PC-3 (cell line): ENCODE measurements at regions not wholly inside any gene's neighbourhood (a gene's known extent, or its start where the extent isn't known, plus 50 kb on each side); places are given as distances from the start of the nearest gene placed in this dataset.

Experiments used
- ATAC-seq: fragments of 200-7000 bp; cut with Tn5 transposase; 2 replicates; pipeline ENCODE4 v1.9.1; 2020; ENCODE audit warnings: mild to moderate bottlenecking, moderate library complexity
- BruUV-seq: library from RNA; stranded (reverse); fragments of 400-500 nt; replicated peaks from 2 replicates; lab custom pipeline; 2021; lab: Mats Ljungman, UMichigan
- CTCF ChIA-PET: fragments of 300-600 bp; sonication (Branson Sonifier 250); formaldehyde crosslinking; loops from one replicate; lab custom pipeline; 2022; ENCODE audit warnings: antibody characterized with exemption; lab: Charles Lee
- POLR2A ChIA-PET: fragments of 300-600 bp; sonication (Branson Sonifier 250); formaldehyde crosslinking; loops from one replicate; lab custom pipeline; 2022; ENCODE audit warnings: antibody characterized with exemption; ENCODE audit not compliant: unreplicated experiment; lab: Charles Lee
- DNase-seq: peaks from one replicate; pipeline ENCODE4 v3.0.0-alpha.2; 2015
- H2AFZ ChIP-seq: fragments of 300-600 bp; sonication (generic); 2 replicates; pipeline ENCODE4 v1.6.0; 2016; ENCODE audit warnings: antibody characterized with exemption, low read length
- H3F3A ChIP-seq: fragments of 300-600 bp; sonication (generic); one replicate; pipeline ENCODE4 v1.6.0; 2017; ENCODE audit warnings: antibody characterized with exemption, low read length, control low read depth, mild to moderate bottlenecking; ENCODE audit not compliant: unreplicated experiment
- H3K27ac ChIP-seq: fragments of 300-600 bp; sonication (generic); 2 replicates; pipeline ENCODE4 v1.5.1; 2016; ENCODE audit warnings: mild to moderate bottlenecking, low read length
- H3K27me3 ChIP-seq: fragments of 300-600 bp; sonication (generic); 2 replicates; pipeline ENCODE4 v1.6.1; 2016; ENCODE audit warnings: low read length, mixed read lengths
- H3K36me3 ChIP-seq: fragments of 300-600 bp; sonication (generic); 2 replicates; pipeline ENCODE4 v1.6.1; 2016; ENCODE audit warnings: low read depth, mixed run types, low read length, mixed read lengths
- H3K4me1 ChIP-seq: fragments of 300-600 bp; sonication (generic); 2 replicates; pipeline ENCODE4 v1.5.1; 2016; ENCODE audit warnings: low read length; ENCODE audit not compliant: insufficient read depth
- H3K4me2 ChIP-seq: fragments of 300-600 bp; sonication (generic); 2 replicates; pipeline ENCODE4 v1.6.0; 2016; ENCODE audit warnings: low read length
- H3K4me3 ChIP-seq: fragments of 300-600 bp; sonication (generic); 2 replicates; pipeline ENCODE4 v1.5.1; 2016; ENCODE audit warnings: mild to moderate bottlenecking, low read length, mixed read lengths
- H3K79me2 ChIP-seq: fragments of 300-600 bp; sonication (generic); 2 replicates; pipeline ENCODE4 v1.6.1; 2017; ENCODE audit warnings: low read length, mixed read lengths
- H3K9ac ChIP-seq: fragments of 300-600 bp; sonication (generic); 2 replicates; pipeline ENCODE4 v1.6.0; 2016; ENCODE audit warnings: mild to moderate bottlenecking, low read length
- H3K9me2 ChIP-seq: fragments of 300-600 bp; sonication (generic); replicated peaks from 2 replicates; pipeline ENCODE4 v1.6.1; 2016; ENCODE audit warnings: mixed run types, low read length, mixed read lengths
- H3K9me3 ChIP-seq: fragments of 300-600 bp; sonication (generic); 2 replicates; pipeline ENCODE4 v1.6.1; 2016; ENCODE audit warnings: low read length, mixed read lengths
- H4K20me1 ChIP-seq: fragments of 300-600 bp; sonication (generic); 2 replicates; pipeline ENCODE4 v1.6.1; 2016; ENCODE audit warnings: low read length, mixed read lengths
- EZH2 ChIP-seq: fragments of 300-600 bp; sonication (generic); IDR thresholded peaks from one replicate; pipeline ENCODE4 v1.6.1; 2017; ENCODE audit warnings: antibody characterized with exemption, mild to moderate bottlenecking, low read length; ENCODE audit not compliant: unreplicated experiment
- EZH2phosphoT487 ChIP-seq: fragments of 300-600 bp; sonication (generic); IDR thresholded peaks from 2 replicates; pipeline ENCODE4 v1.6.1; 2018; ENCODE audit warnings: mild to moderate bottlenecking, antibody characterized with exemption, low read length, borderline replicate concordance
- intact Hi-C: fragments of 100-400 bp; cut with micrococcal nuclease; formaldehyde crosslinking; loops from 2 replicates; pipeline ENCODE4 v1.9.0; 2023
- TF ChIP-seq, protein P1 (sequence below): fragments of 300-600 bp; sonication (generic); conservative IDR thresholded peaks from 2 replicates; pipeline ENCODE4 v1.5.1; 2017; ENCODE audit warnings: antibody characterized with exemption, low read depth, mild to moderate bottlenecking, low read length

DNA sequence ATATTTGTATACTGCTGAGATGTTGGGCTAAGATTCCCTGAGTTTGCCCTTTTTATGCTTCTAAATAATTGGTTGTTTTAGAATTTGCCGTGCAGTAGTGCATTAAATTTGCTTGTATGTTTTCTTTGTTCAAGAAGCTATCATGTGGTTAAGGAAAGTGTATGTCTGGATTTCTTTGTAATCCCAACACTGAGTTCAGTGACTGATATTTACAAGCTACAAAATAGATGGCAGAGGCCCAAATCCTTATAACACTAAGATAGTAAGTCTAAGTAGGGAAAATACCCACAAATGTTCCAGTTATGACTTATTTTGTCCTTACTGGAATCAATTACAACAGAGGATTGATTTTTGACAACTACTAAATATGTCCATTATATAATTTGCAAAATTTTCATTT, 435.0 kb upstream of the KLF12 start:
- Histone ChIP-seq H3K9me3 (no peaks in the 10 kb centered on the region), H4K20me1 (no peaks in the 10 kb centered on the region), H3K4me2 (no peak overlapping the region), H3K4me1 (no peaks in the 10 kb centered on the region), H2AFZ (no peak overlapping the region), H3K27me3 (no peaks in the 10 kb centered on the region), H3K9ac (no peak overlapping the region), H3K79me2 (no peaks in the 10 kb centered on the region), H3K36me3 (no peaks in the 10 kb centered on the region), H3K27ac (no peak overlapping the region), H3K4me3 (no peak overlapping the region), H3K9me2 (no peaks in the 10 kb centered on the region), H3F3A (no peaks in the 10 kb centered on the region)
- no TSS peak for BruUV-seq
- no peak for ATAC-seq
- POLR2A ChIA-PET, result no interaction called here
- CTCF ChIA-PET, result no interaction called here
- intact Hi-C loops, result no loop called here
- no peak for DNase-seq
- no peak for TF ChIP-seq EZH2
- TF ChIP-seq, protein P1, sequence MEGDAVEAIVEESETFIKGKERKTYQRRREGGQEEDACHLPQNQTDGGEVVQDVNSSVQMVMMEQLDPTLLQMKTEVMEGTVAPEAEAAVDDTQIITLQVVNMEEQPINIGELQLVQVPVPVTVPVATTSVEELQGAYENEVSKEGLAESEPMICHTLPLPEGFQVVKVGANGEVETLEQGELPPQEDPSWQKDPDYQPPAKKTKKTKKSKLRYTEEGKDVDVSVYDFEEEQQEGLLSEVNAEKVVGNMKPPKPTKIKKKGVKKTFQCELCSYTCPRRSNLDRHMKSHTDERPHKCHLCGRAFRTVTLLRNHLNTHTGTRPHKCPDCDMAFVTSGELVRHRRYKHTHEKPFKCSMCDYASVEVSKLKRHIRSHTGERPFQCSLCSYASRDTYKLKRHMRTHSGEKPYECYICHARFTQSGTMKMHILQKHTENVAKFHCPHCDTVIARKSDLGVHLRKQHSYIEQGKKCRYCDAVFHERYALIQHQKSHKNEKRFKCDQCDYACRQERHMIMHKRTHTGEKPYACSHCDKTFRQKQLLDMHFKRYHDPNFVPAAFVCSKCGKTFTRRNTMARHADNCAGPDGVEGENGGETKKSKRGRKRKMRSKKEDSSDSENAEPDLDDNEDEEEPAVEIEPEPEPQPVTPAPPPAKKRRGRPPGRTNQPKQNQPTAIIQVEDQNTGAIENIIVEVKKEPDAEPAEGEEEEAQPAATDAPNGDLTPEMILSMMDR, result no peak
- TF ChIP-seq EZH2phosphoT487, result no peak

DNA sequence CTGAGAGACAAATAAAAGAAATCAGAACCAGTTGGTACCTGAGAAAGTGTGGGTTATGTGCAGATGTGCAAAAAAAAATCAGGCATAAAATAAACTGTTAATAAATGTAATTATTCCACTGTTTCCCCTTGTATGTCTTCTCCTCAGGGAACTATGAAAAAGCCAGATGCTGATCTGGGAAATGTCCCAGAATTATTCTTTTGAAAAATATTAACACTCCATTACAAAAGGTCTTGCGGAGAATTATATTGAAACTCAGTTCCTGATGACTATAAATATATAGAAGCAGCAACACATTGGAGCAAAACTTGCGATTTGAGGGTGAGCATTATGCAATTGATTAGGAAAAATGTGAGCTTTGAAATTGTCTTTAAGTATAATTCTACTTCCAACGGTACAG, 433.3 kb upstream of the KLF12 start:
- no peak overlapping the region for H3K9ac ChIP-seq
- no peak overlapping the region for H3K4me3 ChIP-seq
- no peaks in the 10 kb centered on the region for H3K4me1 ChIP-seq
- POLR2A ChIA-PET, result no interaction called here
- intact Hi-C loops, result no loop called here
- H3K27me3 ChIP-seq, result no peaks in the 10 kb centered on the region
- TF ChIP-seq, protein P1, result no peak
- TF ChIP-seq EZH2phosphoT487 (no peak), EZH2 (no peak)
- DNase-seq (no peak), ATAC-seq (no peak)
- H3K79me2 ChIP-seq, result no peaks in the 10 kb centered on the region
- H3F3A ChIP-seq, result no peaks in the 10 kb centered on the region
- no peak overlapping the region for H3K4me2 ChIP-seq
- H3K27ac ChIP-seq, result no peak overlapping the region
- no peaks in the 10 kb centered on the region for H3K9me2 ChIP-seq
- no peaks in the 10 kb centered on the region for H3K9me3 ChIP-seq
- CTCF ChIA-PET, result no interaction called here
- no peaks in the 10 kb centered on the region for H3K36me3 ChIP-seq
- no peak overlapping the region for H2AFZ ChIP-seq
- no TSS peak for BruUV-seq
- H4K20me1 ChIP-seq, result no peaks in the 10 kb centered on the region

DNA sequence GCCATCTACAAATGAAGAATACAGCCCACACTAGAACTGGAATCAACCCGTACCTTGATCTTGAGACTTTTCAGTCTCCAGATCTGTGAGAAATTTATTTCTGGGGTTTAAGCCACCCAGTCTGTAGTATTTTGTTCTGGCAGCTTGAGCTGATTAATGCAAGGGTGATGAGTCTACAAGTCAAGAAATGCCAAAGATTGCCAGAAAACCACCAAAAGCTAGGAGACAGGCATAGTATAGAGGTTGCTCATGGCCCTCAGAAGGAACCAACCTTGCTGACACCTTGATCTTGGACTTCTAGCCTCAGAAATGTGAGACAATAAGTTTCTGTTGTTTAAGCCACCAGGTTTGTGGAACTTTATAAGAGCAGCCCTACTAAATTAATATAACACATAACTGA, 428.2 kb upstream of the KLF12 start:
- POLR2A ChIA-PET, result no interaction called here
- intact Hi-C loops, result no loop called here

More for the DNA sequence above, 428.2 kb upstream of the KLF12 start:
- H3K4me3 ChIP-seq, result no peak overlapping the region
- no peaks in the 10 kb centered on the region for H3K79me2 ChIP-seq
- no peak overlapping the region for H3K4me2 ChIP-seq
- no peaks in the 10 kb centered on the region for H3K9me2 ChIP-seq
- BruUV-seq, result no TSS peak
- H3K27ac ChIP-seq, result no peak overlapping the region
- no peak overlapping the region for H3K9ac ChIP-seq
- H3K36me3 ChIP-seq, result no peaks in the 10 kb centered on the region
- no peaks in the 10 kb centered on the region for H3F3A ChIP-seq
- CTCF ChIA-PET, result no interaction called here
- H3K27me3 ChIP-seq, result no peaks in the 10 kb centered on the region
- TF ChIP-seq EZH2 (no peak), EZH2phosphoT487 (no peak)
- TF ChIP-seq, protein P1, result no peak
- DNase-seq (no peak), ATAC-seq (no peak)
- H4K20me1 ChIP-seq, result no peaks in the 10 kb centered on the region
- no peaks in the 10 kb centered on the region for H3K9me3 ChIP-seq
- H3K4me1 ChIP-seq, result no peaks in the 10 kb centered on the region
- no peak overlapping the region for H2AFZ ChIP-seq
